Lower leg skin (tissue), 3 donors: ENCODE measurements at regions not wholly inside any gene's neighbourhood (a gene's known extent, or its start where the extent isn't known, plus 50 kb on each side); places are given as distances from the start of the nearest gene placed in this dataset.

ENCODE experiments used
- POLR2A ChIP-seq, 2 donors: fragments of 450-650 bp; IDR thresholded peaks; one replicate each; pipeline ENCODE4 v1.6.1; 2016 to 2017; ENCODE audit warnings: antibody characterized with exemption in 2 of 2, mild to moderate bottlenecking in 1 of 2, moderate library complexity in 1 of 2
- TF ChIP-seq, protein P1 (sequence below), 3 donors: fragments of 450-650 bp; IDR thresholded peaks; one replicate each; pipeline ENCODE4 v1.5.1; 2016; ENCODE audit warnings: antibody characterized with exemption in 3 of 3, mild to moderate bottlenecking in 3 of 3, moderate library complexity in 2 of 3

DNA sequence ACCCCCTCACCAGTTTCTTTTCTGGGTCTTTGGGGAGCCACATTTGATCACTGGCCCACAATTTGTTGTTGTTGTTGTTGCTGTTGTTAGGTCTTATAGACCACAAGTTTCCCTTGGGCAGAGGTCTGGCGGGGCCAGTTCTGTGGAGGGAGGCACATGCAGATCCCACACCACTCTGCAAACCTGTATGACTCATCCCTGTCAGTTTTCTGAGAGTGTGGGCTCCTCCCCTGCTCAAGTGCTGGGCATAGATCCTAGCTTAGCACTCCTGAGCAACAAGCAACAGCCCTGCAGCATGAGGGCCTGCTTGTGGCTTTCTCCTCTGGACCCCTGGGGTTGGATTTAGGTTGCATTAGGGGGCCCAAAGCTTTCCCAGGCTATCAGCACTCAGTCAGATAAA lies 411.1 kb upstream of the HTR1E start:
- no peak for TF ChIP-seq POLR2A (IDR thresholded peaks at IDR 0.05)
- TF ChIP-seq, protein P1, sequence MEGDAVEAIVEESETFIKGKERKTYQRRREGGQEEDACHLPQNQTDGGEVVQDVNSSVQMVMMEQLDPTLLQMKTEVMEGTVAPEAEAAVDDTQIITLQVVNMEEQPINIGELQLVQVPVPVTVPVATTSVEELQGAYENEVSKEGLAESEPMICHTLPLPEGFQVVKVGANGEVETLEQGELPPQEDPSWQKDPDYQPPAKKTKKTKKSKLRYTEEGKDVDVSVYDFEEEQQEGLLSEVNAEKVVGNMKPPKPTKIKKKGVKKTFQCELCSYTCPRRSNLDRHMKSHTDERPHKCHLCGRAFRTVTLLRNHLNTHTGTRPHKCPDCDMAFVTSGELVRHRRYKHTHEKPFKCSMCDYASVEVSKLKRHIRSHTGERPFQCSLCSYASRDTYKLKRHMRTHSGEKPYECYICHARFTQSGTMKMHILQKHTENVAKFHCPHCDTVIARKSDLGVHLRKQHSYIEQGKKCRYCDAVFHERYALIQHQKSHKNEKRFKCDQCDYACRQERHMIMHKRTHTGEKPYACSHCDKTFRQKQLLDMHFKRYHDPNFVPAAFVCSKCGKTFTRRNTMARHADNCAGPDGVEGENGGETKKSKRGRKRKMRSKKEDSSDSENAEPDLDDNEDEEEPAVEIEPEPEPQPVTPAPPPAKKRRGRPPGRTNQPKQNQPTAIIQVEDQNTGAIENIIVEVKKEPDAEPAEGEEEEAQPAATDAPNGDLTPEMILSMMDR (IDR thresholded peaks at IDR 0.05), result no peak
